ENCODE measurements at regions not wholly inside any gene's neighbourhood (a gene's known extent, or its start where the extent isn't known, plus 50 kb on each side); places are given as distances from the start of the nearest gene placed in this dataset.

DNA sequence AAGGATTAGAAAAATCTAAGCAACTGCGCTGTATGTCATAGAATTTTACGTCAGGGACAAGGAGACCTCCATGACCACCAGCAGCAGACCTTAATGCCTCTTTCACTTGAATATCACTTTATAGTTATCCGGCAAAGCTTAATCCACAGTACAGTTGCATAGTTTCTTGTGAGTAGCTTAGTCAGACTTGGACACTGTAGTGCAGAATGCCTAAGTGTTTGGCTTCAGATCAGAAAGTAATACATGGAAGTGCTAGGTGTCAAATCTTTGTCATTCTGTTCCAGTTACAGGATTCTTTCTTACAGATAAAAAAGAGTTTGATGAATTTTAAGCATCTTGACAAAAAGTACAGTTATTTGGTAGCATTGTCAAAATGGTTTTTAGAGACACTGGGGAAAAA is 239.9 kb upstream of the PAPPA start:
- no peak for DNase-seq

DNA sequence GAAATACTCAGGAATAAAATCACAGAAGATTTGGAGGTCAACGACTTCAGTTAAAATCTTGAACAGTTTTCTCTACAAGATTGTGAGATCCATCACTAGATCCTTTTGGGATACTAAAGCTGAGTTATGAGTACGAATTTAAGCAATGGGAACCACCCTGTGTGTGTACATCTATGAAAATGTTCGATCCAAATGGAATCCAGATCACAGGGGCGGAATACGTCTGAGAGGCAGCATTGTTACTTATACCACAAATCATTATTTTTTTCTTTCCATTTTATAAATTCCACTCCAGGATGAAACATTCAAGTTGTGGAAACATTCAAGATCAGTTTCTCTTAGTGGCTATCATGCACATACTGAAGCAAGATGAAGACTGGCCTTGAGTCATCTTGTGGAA is 239.3 kb upstream of the PAPPA start:
- DNase-seq = no peak

DNA sequence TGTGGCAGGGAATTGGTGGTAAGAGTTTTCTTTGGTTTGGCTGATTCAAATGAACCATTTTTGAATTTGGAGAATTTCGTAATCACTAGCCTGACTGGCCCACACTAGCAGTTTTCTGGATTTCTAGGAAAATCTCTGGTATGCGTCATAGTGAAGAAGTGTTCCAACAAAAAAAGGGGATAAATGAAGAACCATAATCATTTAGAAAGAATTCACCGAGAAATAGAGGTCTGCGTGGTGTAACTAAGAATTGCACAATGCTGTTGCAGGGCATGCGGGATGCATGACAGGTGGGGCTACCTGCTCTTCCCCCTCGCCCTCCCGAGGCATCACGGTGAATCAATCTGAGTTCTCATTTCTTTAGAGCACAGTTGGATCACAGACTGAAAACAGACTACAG is 232.3 kb upstream of the PAPPA start:
- DNase-seq = no peak

DNA sequence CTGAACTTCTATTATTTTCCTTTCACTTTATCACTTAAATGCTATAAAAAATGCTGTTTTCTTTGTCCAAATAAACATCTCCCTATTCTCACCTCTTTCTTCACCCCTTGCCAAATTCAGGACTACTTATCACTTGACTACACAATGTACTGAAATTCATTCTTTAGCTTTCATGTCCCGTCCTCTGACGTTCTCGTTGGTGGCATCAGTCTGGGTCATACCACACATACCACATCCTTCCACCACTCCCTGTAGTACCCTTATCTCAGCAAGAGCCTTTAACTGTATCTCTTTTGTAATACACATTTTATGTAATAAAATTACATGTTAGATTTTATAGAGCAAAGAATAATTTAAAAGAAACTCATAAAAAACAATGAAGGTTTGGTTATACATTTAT is 231.1 kb upstream of the PAPPA start:
- DNase-seq = no peak

DNA sequence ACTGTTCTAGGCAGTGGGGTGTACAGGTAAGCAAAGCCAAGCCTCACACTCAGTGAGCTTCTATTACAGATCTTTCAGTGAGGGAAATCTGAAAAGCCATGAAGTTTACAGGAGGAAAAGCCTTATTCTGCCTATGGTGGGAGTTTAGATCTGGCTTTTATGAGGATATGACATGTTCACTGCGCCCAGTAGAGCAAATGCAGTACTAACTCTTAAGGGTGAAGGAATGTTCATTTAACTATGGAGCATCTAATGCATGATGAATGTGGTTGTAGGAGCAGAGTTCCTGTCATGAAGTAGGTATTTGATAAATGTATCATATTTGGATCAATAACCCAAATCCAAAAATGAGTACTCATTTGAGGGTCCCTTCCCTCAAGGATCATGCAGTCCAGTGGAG is 230.2 kb upstream of the PAPPA start:
- no peak for DNase-seq

DNA sequence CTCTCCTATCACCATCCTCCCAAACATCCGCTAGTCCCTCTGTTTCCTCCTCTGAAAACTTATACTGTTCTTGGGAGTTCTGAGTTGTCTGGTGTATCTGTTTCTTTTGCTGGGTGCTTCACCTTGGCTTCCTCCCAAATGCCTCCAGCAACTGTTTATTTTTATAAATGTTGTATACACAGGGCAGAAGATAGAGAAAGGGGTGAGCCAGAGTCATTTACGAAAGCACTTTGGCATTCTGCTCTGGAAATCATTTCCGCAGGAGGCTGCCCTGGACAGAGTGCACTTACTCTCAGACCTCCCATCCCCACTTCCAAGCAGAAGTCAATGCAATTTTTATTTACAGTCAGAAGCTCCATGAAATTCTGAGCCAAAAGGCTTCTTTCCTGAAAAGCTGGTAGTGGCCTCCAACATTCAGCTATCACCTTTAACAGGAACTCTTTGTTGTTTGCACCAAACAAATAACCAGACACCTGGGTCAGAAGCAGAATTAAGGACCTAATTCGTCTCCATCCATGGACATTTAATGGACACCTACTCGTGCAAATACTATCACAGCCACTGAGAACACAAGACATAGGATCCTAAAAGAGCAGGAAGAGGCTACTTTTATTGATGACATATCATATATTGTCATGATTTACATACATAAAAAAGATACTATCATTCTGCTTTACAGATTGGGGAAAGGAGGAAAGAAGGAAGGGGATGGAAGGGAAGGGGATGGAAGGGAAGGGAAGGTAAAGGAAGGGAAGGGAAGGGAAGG is 229.5 kb upstream of the PAPPA start:
- no peak for DNase-seq

DNA sequence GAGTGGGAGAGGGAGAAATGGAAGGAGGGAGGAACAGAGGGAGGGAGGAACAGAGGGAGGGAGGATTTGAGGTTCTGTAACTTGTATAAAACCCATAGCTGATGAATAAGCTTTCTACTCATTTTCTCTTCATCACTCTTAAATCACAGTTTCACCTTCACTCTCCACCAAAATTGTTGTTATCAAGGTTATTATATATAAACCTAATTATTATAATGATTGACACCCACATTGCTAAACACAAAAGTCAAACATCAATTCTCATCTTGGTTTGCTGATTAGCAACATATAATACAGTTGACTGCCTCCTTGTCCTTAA is 229.0 kb upstream of the PAPPA start:
- DNase-seq = no peak

DNA sequence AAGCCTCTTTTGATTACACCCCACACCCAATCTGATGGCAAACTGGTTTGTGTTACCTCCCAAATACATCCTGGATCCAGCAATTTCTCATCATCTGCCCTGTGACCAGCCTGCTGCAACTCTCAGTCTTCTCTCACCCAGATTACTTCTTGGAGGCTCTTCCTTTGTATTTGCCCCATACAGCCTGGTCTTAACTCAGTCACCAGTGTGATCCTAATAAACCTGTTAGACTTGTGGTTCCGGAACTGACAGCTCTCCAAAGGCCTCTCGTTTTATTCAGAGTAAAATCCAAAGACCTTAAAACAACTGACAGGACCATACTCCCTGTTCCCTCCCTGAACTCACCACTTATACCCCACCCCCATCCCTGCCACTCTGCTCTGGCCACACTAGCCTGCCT is 228.2 kb upstream of the PAPPA start:
- no peak for DNase-seq

DNA sequence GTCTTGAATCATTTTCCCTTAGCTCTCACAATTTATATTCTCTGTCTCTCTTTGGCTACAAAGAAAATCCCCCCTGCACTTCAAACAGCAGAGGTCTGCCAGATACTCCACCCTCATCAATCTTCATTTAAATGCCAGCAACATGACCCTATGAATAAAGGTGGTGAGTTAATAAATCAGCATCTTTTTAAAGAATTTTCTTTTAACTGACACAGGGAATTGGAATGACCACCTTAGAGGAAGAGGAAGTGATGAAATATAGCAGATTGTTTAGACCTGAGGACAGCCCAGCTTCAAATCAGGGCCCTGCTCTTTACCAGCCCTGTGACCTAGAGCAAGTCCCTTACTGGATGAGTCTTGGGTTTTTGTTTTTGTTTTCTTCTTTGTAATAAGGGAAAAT is 223.1 kb upstream of the PAPPA start:
- DNase-seq = no peak

DNA sequence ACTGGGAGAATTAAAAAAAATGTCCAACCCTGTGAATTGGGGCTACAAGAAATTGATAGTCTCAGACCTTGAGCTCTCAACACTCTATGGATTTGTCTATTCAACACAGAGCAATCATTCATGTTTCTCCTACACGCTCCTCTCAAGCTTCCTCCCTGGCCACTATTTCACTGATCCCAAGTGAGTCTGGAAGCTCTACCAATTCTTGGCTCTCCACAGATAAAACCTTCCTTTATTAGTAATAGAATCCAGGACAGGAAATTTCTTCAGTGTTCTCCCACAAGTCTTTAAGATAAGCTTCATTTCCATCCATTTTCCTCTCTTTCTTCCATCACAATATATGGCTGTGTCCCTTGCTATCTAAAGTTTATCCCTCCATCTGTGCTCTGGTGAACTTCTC is 215.1 kb upstream of the PAPPA start:
- DNase-seq = no peak

DNA sequence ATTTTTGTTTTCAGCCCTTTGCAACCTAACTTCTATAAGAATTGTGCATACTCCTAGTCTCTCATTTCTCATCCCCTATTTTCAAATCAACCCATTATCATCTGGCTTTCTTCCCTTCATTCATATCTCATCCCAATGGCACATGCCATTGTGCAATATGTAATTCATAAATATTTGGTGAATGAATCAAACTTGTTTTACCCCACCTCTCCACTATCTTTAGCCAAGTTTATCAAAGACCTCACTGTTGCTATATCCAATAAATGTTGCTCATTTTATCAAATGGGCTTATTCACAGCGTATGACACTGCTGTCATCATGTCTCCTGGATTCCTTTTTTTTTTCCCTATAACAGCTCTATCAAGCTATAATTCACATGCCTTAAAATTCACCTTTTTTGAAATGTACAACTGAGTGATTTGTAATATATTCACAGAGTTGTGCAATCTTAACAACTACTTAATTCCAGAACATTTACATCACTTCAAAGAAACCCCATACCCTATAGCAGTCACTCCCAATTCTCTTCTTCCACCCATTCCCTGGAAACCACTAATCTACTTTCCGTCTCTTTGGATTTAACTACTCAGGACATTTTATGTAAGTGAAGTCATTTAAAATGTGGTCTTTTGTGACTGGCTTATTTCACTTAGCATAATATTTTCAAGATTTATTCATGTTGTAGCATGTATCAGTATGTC is 214.4 kb upstream of the PAPPA start:
- DNase-seq = no peak

DNA sequence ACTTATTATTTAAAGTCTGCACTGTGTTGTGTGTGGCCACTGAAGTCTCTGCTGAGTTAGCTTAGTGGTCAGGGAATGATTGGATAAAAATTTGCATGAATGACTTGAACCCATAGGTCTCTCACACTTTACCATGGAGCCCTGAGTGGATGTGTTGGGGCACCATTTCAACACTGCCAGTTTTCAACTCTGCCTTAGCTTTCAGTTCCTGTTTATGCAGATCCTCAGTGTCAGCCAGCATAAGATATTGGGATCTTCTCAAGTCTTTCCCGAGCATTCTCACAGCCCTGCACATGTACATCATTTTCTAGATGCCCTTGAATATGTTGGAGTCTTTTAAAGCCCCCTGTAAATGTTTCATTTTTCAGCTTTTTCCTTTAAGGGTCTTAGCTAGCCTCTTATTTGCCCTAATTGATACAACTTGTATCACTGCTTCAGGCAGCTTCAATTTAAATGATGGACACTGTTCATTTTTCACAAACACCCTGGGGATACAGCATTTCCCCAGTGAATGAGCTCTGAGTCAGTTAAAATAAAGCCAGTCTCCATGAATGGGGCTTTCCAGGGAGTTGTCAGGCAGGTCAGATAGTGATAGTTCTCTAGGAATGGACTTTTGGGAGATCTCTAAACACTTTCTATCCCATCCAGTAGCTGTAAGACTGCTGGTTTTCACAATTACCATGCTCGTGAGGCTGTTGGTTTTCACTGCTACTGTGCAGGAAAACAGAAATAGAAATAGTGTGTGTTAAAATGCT is 211.9 kb upstream of the PAPPA start:
- no peak for DNase-seq

DNA sequence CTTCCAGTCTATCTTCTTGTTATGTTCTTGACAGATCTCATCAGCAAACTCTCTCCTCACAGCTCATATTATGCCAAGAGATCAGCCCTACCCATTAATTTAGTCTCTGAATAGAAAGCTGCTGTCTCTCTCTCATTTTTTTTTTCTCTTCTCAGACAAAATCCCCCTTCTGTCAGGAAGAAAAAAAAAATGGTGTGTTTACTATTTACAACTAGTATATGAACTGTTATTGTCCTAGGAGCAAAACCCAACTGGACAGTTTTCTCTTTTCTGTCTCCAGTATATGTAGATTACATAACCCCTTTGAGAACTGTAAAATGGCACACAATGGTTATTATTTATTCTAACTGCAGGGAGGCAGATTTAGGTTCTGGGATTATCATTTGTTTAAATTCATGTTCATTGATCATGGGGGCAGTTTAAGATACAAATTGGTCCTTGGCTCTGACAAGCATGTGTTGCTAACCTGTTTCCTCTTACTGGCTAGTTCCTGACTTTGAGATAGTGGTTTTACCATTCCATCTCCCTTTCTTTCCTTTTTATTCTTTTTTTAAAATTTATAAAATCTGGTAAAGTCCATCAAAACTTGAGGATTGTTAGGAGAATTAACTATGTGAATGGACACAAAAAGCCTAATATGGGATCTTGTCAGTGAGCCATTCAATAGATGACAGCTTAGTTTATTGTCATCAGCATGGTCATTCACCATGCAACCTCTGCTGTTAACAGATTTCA is 210.0 kb upstream of the PAPPA start:
- DNase-seq = no peak

DNA sequence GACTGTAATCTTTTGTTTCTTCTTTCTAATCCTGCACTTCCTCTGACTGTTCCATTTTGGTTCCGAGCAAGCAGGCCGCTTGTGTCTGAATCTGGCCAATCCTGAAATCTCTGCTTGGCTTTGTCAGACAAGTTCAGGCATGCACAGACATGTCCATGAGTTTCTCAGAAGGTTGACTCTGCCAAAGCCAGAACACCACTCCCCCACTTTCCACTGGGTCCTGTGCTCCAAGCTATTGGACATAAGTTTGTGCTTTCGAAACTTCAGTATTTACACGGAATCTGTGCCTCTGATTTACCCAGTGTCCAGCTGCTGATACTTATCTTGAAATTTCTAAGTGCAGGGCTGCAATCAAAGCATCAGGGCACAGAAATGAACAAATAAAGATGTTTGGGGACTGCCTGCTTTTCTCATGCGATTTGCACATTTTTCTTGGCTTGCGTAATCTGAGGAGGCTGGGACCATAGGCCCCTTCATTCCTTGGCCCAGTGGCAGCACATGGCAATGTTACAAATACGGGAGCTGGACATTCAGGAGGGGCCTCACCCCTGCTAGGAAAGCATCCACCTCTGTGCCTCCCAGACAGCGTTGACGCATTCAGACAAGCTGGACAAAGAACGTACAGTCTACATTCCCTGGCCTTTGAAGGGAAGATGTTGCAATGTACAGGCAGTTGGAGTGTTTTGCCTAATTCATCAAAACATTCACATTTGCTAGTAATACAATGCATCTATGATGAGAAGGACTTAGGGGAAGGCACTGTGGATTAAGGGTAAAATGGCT is 209.2 kb upstream of the PAPPA start:
- DNase-seq = no peak

DNA sequence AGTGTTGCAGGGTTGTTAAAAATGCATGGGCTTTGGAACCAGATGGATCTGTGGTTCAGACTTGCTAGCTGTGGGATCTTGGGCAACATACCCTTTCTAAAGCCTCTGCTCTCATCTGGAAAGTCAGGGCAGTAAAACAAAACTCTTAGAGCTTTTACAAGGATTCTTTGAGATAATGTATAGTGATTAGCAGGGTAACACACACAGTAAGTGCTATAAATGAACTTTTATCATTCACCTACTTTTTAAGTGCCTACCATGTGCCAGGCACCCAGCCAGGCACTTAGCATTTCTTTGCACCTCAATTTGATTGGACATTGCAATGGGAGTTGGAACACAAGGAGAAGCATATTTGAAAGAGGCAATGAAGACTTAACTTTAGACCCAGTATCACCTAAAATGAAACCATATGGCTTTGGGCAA is 208.6 kb upstream of the PAPPA start:
- DNase-seq = no peak

DNA sequence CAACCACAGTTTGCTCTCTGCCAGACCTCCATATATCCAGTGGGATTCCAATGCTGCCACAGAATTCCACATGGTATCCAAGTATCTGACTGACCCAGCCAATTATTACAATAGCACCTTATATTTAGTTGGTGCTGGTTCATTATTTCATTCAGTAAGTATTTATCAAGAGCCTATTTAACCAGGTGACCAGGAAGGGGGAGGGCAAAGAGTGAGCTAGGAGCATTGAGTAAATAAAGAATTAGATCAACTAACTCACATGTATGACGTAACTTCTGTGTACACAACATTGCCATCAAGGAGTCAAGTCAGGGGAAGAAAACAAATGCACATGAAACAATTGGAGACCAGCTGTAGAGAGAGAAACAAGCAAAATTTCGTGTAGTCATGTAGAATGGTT is 207.1 kb upstream of the PAPPA start:
- DNase-seq = no peak

DNA sequence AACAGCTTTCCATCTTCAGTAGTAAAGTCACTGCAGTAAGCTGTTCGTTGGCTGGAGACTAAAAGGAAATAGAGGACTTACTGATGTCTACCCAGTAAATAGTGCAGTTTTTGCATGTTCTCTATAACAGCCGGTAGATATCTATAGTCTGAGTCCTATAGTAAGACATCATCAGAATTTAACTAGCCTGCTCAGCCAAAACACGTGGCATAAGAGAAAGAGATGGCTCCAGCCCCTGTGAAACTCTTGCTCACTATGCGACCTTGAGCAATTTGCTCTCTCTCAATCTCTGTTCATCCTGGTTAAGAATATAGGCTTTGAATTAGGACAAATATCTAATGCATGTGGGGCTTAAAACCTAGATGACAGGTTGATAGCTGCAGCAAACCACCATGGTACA is 201.6 kb upstream of the PAPPA start:
- no peak for DNase-seq

DNA sequence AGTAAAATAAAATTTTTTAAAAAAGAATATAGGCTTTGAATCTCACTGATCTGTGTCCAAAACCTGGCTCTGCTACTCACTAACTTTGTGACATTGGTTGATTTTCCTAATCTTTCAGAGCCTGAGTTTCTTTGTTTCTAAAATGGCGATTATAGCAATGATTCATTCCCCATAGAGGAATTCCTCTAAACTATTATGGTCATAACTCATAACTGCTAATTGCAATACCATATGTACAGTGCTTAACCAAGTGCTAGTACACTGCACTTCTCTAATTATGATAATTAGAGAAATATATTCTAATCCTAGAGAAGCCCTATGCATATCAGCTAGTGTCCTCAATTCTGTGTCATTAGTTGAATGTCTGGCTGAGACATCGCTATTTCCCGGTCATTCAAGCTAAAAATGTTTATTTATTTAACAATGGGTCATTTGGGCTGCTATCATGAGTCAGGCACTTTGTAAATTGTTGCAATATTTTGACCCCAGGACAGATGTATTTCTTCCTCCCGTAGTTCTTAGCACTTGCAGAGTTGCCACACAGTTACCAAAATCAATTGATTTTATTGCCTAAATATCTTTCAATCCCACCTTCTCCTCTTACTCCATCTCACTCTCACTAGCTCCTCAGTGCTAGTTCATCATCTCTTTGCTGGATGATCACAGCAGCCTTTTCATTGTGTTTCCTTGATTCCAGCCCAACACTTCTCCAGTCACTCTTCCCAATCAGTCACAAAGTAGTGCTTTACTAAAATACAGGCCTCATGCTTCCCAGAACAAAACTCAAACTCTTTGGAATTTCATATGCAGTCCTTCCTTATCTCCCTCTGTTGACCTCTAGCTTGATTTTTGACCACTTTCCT is 200.9 kb upstream of the PAPPA start:
- no peak for DNase-seq

DNA sequence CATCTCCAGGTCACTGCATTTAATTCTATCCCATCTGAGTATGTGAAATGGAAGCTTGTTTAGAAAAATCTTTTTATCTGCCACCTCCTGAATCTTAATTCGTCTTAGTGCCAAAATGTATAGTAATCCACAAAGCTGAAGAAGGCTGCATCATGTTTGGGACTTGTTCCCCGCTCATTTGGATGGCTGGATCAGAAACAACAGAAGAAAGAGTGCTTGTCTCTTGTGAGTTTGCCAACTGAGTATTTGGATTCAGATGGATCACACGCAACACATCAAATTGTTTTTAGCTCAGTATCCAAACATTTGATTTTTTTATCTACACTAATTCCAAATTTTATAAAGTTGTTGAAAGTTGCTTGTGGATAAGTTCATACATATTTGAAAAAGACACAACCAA is 197.2 kb upstream of the PAPPA start:
- DNase-seq = no peak

DNA sequence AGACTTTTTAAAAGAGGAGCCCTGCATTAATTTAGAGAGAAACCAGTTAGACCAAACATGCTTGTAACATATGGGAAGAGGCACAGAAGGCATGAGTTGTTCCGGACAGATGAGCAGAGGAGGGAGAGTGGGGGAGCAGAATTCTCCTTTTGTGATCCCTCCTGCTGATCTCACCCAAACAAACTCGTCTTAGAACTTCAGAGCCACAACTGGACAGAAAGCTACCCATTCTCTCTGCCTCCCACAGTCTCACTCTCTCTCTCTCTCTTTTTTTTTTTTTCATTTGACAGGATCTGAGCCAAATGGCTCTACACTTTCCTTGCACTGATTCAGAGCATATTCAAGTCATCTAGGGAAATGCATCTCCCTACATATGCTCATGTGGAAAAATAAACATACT is 196.0 kb upstream of the PAPPA start:
- no peak for DNase-seq

DNA sequence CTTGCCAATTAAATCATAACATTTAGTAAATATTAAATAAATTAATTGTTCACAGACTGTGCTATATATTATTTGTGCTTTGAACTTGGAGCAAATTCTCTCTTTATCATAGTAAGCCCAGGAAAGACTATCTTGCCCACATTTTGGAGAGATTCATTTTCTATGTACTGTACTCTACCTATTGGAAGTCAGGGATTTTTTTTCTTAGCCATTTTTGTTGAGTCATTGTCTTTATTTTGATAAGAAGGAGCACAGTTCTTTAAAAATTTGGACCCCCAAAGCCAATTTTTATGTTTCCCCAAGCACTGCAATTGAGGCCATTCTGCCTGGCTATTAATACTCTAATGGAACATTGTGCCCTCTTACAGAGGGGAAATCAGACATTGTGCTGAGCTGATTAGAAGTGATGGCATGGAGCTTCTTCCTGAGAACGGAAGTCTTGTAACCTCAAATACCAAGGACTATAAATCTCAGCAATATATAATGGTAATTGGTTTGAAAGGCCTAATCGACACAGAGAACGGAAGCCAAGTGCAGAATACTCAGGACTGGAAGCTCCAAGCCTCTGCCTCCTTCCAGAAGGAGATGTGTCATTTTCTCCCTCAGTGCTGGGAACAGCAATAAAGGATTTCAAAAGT is 188.8 kb upstream of the PAPPA start:
- DNase-seq = no peak
